Caco-2 (cell line): ENCODE measurements at regions not wholly inside any gene's neighbourhood (a gene's known extent, or its start where the extent isn't known, plus 50 kb on each side); places are given as distances from the start of the nearest gene placed in this dataset.

Experiments
- BruUV-seq: library from RNA; stranded (reverse); fragments of 400-500 nt; replicated peaks from 2 replicates; lab custom pipeline; 2021; lab: Mats Ljungman, UMichigan
- CTCF ChIA-PET: fragments of 300-600 bp; sonication (Branson Sonifier 250); formaldehyde crosslinking; loops from one replicate; lab custom pipeline; 2022; ENCODE audit warnings: antibody characterized with exemption; lab: Charles Lee
- POLR2A ChIA-PET: fragments of 300-600 bp; sonication (Branson Sonifier 250); formaldehyde crosslinking; loops from one replicate; lab custom pipeline; 2022; ENCODE audit warnings: antibody characterized with exemption; lab: Charles Lee
- DNase-seq, 2 experiments: peaks; one replicate each; pipeline versions ENCODE4 v3.0.0 to v3.0.0-alpha.2; 2020 to 2022
- H3K27me3 ChIP-seq: replicated peaks from 2 replicates; pipeline ENCODE4 v1.6.0; 2011; ENCODE audit warnings: low read length; ENCODE audit not compliant: control insufficient read depth, insufficient read depth
- H3K36me3 ChIP-seq: 2 replicates; pipeline ENCODE4 v1.5.1; 2011; ENCODE audit warnings: low read length; ENCODE audit not compliant: control insufficient read depth, insufficient read depth
- H3K4me1 ChIP-seq: fragments of 250-450 bp; sonication (Bioruptor Pico); 2 replicates; pipeline ENCODE4 v1.5.1; 2020; ENCODE audit warnings: mild to moderate bottlenecking
- H3K4me3 ChIP-seq: 2 replicates; pipeline ENCODE4 v1.5.1; 2011; ENCODE audit warnings: low read depth, mild to moderate bottlenecking, control low read depth, low read length
- H3K9me3 ChIP-seq: fragments of 250-450 bp; sonication (Bioruptor Pico); 2 replicates; pipeline ENCODE4 v1.5.1; 2020; ENCODE audit warnings: mild to moderate bottlenecking, moderate library complexity
- H3K27ac Mint-ChIP-seq: one replicate; pipeline ENCODE4 v1.8.0; 2022; ENCODE audit warnings: mixed read lengths; ENCODE audit not compliant: unreplicated experiment
- H3K27me3 Mint-ChIP-seq: one replicate; pipeline ENCODE4 v1.8.0; 2022; ENCODE audit warnings: mixed read lengths; ENCODE audit not compliant: insufficient read depth, unreplicated experiment
- H3K36me3 Mint-ChIP-seq: one replicate; pipeline ENCODE4 v1.8.0; 2022; ENCODE audit warnings: mild to moderate bottlenecking, mixed read lengths; ENCODE audit not compliant: insufficient read depth, unreplicated experiment
- H3K4me1 Mint-ChIP-seq: one replicate; pipeline ENCODE4 v1.8.0; 2022; ENCODE audit warnings: low read depth, mixed read lengths; ENCODE audit not compliant: unreplicated experiment
- H3K4me3 Mint-ChIP-seq: one replicate; pipeline ENCODE4 v1.8.0; 2022; ENCODE audit warnings: mild to moderate bottlenecking, moderate library complexity, mixed read lengths; ENCODE audit not compliant: unreplicated experiment
- H3K9me3 Mint-ChIP-seq: one replicate; pipeline ENCODE4 v1.8.0; 2022; ENCODE audit warnings: mixed read lengths; ENCODE audit not compliant: unreplicated experiment
- CTCF ChIP-seq, 2 experiments: fragments of 200-600 bp in 1 of 2; IDR thresholded peaks; 1 replicate in 1 of 2; 2 replicates in 1 of 2; pipeline versions ENCODE4 v1.5.1 to v1.8.0; 2011 to 2022; ENCODE audit warnings: antibody characterized with exemption in 1 of 2, control low read depth in 1 of 2, inconsistent platforms in 1 of 2, low read depth in 1 of 2, low read length in 1 of 2, mild to moderate bottlenecking in 1 of 2, moderate library complexity in 1 of 2; ENCODE audit not compliant: insufficient read depth in 1 of 2, severe bottlenecking in 1 of 2, unreplicated experiment in 1 of 2
- intact Hi-C: fragments of 100-400 bp; cut with micrococcal nuclease; formaldehyde crosslinking; loops from one replicate; pipeline ENCODE4 v1.10.0; 2022; ENCODE audit not compliant: unreplicated experiment

GRCh38 chr12:97821806-97822205 is 359.2 kb downstream of the RMST start:
- H3K27me3 Mint-ChIP-seq, result peaks cover 8% of the 10 kb centered on the region
- DNase-seq, result no peak
- H3K4me3 ChIP-seq, result no peak overlapping the region
- TF ChIP-seq CTCF (IDR thresholded peaks at IDR 0.05; ENCODE audit: insufficient read depth in 1 of 2, low read depth in 1 of 2, low read length in 1 of 2, severe bottlenecking in 1 of 2, unreplicated experiment in 1 of 2), result no peak
- no peak overlapping the region for H3K4me3 Mint-ChIP-seq
- ChIA-PET POLR2A (no interaction called here), CTCF (no interaction called here)
- H3K27me3 ChIP-seq, result no peaks in the 10 kb centered on the region
- no peaks in the 10 kb centered on the region for H3K36me3 Mint-ChIP-seq
- no peaks in the 10 kb centered on the region for H3K36me3 ChIP-seq
- BruUV-seq, result no TSS peak
- intact Hi-C loops, result no loop called here
- no peak overlapping the region for H3K27ac Mint-ChIP-seq
- H3K4me1 ChIP-seq, result no peaks in the 10 kb centered on the region
- peaks cover 10% of the 10 kb centered on the region for H3K9me3 Mint-ChIP-seq
- no peaks in the 10 kb centered on the region for H3K9me3 ChIP-seq
- no peaks in the 10 kb centered on the region for H3K4me1 Mint-ChIP-seq

- Mint-ChIP-seq H3K36me3 (no peaks in the 10 kb centered on the region), H3K4me1 (peaks cover 21% of the 10 kb centered on the region), H3K9me3 (no peaks in the 10 kb centered on the region), H3K4me3 (no peak overlapping the region), H3K27ac (no peak overlapping the region), H3K27me3 (no peaks in the 10 kb centered on the region)
- Histone ChIP-seq H3K9me3 (no peaks in the 10 kb centered on the region), H3K4me1 (peaks cover 6% of the 10 kb centered on the region; the same call in 1 of the 2 replicates), H3K4me3 (no peak overlapping the region), H3K27me3 (no peaks in the 10 kb centered on the region), H3K36me3 (no peaks in the 10 kb centered on the region)
- intact Hi-C loops, result no loop called here
- POLR2A ChIA-PET, result no interaction called here
- DNase-seq, result no peak
- CTCF ChIA-PET, result interaction anchor here (0.6 kb wide), 1 partner anchor 89 kb away, joined by 3 read pairs; no protein-coding TSS in a partner anchor
- BruUV-seq, result no TSS peak
- no peak for TF ChIP-seq CTCF (IDR thresholded peaks at IDR 0.05; ENCODE audit: insufficient read depth in 1 of 2, low read depth in 1 of 2, low read length in 1 of 2, severe bottlenecking in 1 of 2, unreplicated experiment in 1 of 2)
Measured at GRCh38 chr12:97835541-97835940, 372.9 kb downstream of the RMST start.

- TF ChIP-seq CTCF (IDR thresholded peaks at IDR 0.05; ENCODE audit: insufficient read depth in 1 of 2, low read depth in 1 of 2, low read length in 1 of 2, severe bottlenecking in 1 of 2, unreplicated experiment in 1 of 2), result no peak
- DNase-seq, result peak; percentile 22 to 37
- Mint-ChIP-seq H3K9me3 (no peaks in the 10 kb centered on the region), H3K4me3 (peak overlapping the region; percentile 5), H3K27me3 (no peaks in the 10 kb centered on the region), H3K36me3 (no peaks in the 10 kb centered on the region), H3K4me1 (peaks cover 21% of the 10 kb centered on the region), H3K27ac (no peak overlapping the region)
- BruUV-seq, result no TSS peak
- Histone ChIP-seq H3K4me1 (peaks cover 6% of the 10 kb centered on the region; the same call in 1 of the 2 replicates), H3K27me3 (no peaks in the 10 kb centered on the region), H3K4me3 (no peak overlapping the region), H3K9me3 (no peaks in the 10 kb centered on the region), H3K36me3 (no peaks in the 10 kb centered on the region)
- intact Hi-C loops, result loop anchor here (2.0 kb wide), 1 partner anchor 269 kb away; no protein-coding TSS in a partner anchor
- ChIA-PET POLR2A (no interaction called here), CTCF (no interaction called here)
Measured at GRCh38 chr12:97837401-97837800, 374.8 kb downstream of the RMST start.
